Fibroblast of skin of right quadriceps (primary cell): ENCODE measurements at regions not wholly inside any gene's neighbourhood (a gene's known extent, or its start where the extent isn't known, plus 50 kb on each side); places are given as distances from the start of the nearest gene placed in this dataset.

Experiments
- DNase-seq: peaks from one replicate; pipeline ENCODE4 v3.0.0-alpha.2; 2013

DNA sequence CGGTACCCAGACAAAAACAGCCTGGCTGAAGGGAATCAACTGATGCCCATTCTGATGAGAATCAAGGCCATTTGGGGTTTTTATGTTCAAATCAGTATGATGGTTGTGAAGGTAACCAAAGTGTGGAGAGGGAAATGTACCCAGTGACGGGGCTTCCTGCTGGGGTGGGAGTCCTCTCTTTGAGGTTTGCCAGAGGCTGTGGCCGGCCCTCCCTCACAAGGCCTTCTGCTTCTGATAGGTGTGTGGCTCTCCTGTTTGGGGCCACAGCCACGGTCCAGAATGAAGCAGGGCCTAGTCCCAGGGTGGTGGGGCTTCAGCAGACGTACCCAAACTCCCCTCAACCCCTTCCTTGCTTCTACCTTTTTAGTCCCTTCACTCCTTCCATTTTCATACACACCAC is 86.7 kb upstream of the NAA20 start:
- no peak for DNase-seq

DNA sequence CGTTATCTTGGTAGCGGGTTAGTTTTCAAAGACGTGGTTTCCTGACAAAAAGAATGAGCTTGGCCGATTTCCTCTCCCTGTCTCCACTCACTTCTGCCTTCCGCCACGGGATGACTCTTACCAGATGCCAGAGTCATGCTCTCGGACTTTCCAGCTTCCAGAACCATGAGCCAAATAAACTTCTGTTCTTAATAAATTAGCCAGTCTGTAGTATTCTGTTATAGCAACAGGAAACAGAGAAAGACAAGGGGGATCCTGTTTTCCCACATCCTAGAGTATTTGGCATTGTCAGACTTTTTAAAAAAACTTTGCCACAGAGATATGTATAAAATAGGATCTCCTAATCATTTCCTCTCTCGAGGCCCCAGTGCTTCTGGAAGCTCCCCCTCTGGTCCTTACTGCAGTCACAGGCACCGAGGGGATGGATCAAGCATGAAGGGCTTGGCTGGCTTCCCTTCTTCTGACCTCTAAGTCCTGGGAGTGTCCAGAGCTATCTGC is 84.9 kb upstream of the NAA20 start:
- DNase-seq: peak; percentile 87

DNA sequence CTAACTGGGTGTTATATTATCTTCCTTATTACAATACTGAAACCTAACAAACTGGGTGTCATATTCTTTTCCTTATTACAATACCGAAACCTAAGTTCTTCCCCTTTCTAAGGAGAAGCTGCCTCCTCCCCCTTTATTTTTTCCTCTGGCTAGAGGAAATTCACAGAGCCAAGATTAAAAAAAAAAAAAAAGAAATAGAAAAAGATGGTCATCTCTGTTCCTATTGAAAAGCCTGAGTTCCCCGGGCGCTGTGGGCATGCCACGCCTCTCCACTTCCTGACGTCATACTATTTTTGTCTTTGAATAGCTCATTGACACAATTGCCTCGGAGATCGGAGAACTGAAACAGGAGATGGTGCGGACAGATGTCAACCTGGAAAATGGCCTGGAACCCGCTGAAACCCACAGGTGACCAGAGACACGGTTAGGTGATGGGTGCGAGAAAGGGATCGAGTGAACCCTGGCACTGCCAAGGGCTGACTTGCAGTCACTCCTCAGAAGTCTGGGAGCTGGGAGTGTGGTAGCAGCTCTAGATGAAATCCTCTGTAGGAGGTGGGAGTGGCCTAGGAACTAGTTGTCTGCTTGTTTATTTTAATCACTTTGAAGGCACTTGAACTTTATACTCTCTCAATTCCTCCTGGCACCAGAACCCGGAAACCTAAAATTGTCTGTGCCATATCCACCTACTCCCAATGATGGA is 82.2 kb upstream of the NAA20 start:
- DNase-seq: no peak

DNA sequence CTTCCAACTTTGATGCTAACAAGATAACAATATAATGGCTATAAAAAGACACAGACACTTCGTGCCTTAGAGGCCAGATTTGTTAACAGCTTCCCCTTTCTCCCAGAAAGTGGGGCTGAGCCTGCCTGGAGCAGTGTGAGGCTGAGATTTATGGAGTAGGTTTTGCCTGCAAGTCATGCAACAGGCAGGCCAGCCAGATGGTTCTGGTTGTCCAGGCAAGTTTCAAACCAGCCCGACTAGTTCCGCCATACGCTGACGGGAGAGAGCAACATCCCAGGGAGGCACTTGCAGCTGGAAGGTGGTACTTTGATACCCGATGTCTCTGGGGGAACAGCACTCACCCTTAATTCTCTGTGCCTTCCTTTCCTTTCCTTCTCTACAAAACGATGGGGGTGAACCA is 81.3 kb upstream of the NAA20 start:
- peak; percentile 28 for DNase-seq

DNA sequence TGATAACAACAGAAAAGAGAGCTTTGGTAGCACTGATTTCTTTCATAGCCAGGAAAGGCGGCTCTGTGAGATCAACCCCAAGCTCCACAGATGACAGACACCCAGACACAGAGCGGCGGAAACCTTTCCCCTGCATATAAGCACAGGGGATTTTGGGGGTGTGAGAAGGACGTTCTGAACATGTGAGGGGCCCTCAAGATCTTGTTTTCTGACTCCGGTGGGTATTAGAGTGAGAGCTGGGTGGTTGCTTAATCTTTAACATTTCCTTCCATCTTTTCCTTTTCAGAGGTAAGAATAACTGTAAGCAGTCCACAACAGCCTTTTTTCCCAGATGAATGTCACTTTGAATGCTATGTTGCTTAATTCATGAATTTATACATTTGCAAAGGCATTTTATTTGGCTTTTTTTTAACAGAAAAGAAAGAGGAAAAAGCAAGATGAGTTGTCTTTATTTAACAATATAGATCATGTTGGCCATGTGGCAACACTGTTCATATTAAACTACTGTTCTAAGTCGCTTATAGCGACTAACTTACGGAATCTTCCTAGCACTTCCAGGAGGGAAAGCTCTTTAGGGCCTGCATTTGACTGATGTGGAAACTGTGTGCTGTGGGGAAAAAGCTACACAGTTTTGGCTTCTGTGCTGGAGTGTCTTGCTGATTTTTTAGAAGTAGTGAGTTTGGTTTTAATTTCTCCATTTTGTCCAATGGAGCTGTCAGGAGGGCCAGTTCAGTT is 80.5 kb upstream of the NAA20 start:
- no peak for DNase-seq

DNA sequence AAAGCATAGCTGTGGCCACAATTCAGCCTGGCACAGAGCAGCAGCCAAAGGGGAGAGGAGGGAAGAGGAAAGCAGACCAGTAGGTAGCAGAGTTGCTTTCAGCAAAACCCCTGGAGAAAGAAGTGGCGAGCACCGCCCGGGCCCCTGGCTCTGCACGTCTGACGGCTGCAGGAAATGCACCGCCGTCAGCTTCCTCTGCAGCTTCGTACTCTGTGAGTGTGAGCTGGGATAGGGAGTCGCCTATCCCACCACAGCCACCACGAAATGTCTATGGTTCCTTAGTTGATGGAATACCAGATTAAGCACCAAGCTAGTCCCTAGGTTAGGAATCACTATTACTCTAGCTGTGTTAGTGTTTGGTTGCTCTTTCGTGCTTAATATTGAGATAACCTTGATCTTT is 79.9 kb upstream of the NAA20 start:
- no peak for DNase-seq

DNA sequence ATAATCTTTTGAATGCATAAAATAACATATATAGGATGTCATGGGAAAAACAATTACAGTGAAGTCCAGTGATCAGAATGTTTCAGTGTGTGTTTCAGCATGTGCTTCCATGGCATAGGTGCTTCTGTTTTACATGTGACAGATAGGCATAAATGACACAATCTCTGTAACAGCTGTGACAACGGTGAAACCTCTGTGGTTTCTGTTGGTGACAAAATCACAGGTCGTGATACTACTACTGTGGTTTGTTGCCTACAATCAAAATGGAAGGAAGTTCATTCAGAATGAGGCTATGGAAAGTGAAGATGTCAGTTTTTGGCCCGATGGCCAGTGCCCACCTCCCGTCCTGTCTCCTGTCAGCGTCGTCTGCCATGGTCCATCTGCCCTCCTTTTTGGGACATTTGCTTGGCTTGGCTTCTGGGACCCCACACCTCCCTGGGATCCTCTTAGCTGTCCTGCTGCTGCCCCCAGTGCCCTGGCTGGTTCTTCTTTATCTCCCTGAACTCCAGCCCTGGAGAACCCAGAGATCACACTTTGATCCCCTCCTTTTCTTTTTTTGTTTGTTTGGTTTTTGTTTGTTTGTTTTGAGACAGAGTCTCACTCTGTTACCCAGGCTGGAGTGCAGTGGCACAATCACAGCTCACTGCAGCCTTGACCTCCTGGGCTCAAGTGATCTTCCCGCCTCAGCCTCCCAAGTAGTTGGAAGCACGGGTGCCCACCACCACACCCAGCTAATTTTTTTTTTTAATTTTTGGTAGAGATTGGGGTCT is 79.3 kb upstream of the NAA20 start:
- DNase-seq: no peak

DNA sequence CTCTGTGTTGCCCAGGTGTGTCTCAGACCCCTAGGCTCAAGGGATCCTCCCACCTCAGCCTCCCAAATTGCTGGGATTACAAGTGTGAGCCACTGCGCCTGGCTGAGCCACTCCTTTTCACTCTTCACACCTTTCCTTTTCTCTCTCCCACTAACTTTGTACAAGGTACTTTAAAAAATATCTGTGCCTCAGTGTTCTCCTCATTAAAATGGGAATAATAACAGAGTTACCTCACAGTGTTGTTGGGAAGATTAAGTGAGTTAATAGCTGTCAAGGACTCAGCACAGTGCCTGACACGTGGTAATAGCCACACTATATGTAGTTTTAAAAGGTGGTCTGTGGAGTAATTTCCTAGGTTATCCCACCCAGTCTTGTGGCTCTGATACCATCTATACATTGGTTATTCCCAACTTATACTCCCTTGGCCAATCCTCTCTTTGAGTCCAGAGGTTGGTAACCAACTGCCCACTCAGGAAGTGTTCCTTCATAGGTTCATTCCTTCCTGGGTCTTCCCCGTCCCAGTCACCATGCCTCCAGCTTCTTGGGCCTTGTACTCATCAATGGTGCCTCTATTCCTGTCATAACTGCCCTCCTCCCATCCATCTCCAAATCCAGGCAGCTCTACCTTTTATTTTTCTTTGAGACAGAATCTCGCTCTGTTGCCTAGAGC is 78.6 kb upstream of the NAA20 start:
- no peak for DNase-seq

DNA sequence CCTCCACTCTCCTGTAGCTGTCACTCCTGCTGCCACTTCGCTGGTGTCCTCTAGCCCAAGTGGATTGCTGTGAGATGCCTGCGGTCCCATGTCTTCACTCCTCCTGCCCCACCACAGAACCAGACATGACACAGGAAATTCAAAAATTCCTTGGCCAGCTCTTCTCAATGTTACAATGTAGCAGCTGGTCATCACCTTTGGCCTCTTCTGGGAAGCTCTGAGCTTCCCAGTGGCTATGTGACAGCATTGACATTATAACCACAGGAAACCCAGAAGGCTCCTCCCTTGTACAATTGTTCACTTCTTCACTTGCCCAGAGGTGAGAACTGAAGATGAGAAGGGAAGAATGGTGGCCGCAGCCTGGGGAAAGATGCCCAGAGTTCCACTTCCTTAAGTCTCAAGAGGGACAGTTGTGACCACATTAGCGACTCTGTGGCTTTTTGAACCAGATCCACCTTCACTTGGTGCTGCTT is 76.1 kb upstream of the NAA20 start:
- DNase-seq: no peak

DNA sequence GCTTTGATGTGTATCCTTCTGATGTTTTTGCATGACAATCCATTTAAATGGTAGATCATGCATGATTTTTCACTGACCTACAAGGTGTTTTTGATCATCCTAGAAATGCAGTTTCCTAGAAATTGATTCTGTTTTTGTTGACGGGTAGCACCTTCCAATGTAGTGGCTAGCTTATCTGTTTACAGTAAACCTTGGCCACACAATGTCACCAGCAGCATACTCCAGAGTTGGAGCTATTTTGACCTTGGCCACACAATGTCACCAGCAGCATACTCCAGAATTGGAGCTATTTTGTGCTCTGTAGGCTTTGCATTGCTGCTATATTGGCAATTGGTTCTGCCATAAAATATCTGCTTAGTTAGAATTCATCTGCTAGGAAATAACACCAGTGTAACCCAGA is 74.6 kb upstream of the NAA20 start:
- no peak for DNase-seq

DNA sequence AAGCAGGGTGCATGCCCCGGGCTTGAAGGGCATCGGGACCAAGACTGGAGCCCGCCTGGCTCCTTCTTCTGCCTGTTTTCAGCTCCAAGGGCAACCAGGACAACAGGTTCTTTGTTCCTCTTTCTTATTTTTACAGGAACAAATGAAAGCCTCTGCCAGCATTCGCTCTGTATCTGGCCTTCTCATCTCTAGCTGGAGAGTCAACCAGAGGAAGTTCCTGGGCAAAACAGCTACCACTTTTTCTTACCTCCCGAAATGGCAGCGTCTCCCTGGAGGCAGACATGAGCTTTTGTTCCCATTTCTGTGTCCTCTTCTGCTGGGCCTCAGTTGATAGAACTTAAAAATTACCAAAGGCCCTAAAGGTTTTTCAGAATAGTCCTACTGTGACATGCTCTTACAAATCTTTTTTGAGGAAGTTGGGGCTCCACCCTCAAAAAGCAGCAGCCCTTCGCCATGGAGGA is 74.1 kb upstream of the NAA20 start:
- DNase-seq: no peak

DNA sequence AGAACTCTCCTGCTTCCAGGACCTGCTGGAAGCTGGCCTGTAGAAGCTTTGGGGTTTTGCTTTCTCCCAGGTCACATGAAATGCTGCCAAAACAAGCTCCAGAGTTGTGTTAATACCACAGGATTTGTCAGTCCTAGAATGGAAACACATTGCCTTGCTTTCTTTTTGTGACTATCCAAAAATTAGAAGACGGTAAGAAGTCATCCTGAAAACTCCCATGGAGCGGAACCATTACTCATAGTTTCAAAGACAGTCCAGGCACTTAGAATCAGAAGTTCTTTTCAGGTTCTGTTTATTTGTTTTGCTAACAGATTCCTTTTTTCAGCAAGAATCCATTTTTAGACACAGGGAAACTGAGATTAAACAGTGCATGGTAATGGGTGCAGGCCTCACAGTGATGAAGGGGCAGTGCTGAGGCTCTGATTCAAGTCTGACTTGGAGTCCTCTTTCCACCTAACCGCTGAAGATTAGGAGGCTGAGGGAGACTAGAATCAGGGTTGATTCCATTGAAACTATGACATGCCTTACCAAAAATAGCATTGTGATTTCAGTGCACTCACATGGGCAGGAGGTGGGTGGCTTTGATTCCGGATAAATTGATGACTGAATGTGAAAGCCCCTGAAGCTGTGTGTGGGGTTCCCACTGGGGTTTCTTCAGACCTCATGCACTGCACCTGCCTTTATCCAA is 72.2 kb upstream of the NAA20 start:
- peak; percentile 18 for DNase-seq

DNA sequence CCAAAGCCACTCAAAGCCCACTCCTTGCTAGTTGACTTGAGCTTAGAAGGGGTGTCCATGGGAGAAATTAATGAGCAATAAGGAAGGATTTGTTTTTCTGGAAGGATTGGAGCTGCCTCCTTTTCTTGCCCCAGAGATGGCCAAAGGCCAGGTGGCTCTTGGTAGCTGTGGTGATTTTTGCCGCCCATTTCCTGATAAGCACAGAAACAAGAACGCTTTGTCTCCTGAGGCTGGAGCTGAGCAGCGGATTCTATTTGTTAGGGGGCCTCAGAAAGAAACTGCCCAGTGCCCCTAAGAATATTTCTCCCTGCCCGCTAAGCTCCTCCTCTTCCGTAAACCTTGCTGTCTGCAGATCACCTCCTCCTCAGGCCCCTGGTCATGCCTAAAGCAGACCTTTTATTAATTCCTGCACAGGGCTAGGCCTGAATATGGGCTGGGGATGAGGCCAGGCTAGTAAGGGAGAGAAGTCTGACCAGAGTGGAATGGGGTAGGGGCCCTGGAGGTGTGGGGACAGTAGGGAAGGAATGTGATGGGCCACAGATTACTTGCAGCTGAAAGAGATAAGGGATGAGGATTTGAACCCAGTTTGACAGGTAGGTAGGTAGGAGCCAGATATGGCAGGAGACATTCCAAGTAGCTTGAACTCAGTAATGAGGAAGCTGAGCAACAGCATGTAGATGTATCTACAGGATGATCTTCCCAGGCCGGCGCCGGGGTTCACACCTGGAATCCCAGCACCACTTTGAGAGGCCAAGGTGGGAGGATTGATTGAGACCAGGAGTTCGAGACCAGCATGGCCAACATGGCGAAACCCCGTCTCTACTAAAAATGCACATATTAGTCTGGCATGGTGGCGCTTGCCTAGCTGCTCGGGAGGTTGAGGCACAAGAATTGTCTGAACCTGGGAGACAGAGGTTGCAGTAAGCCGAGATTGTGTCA is 71.2 kb upstream of the NAA20 start:
- no peak for DNase-seq

DNA sequence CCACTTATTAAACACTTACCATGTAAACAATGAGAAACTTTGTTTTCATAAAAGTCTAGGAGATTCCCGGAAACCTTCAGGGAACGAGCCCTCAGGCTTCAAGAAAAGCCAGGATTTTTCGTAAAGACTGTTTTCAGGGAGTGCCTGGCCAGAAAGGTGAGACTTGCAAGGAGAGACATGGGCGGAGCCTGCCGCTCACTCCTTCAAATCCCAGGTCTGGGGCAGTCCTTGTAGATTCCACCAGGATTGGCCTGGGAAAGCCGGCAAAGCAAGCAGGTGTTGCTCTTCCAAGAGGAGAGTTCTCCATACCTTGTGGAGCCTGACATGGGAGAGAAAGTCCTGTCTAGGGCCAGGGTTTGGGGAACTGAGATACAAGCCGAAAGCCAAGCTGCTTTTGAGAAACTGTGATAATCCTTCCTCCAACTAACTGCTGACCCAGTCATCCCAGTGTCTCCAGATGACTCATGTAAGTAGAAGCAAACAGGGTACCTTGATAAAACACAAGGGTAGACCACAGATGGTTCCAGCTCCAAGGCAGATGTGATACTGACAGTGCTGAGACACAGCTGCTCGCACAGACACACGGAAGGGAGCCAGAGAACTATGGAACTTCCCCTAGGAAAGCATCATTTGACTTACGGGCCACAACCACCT is 69.4 kb upstream of the NAA20 start:
- DNase-seq: peak; percentile 75

DNA sequence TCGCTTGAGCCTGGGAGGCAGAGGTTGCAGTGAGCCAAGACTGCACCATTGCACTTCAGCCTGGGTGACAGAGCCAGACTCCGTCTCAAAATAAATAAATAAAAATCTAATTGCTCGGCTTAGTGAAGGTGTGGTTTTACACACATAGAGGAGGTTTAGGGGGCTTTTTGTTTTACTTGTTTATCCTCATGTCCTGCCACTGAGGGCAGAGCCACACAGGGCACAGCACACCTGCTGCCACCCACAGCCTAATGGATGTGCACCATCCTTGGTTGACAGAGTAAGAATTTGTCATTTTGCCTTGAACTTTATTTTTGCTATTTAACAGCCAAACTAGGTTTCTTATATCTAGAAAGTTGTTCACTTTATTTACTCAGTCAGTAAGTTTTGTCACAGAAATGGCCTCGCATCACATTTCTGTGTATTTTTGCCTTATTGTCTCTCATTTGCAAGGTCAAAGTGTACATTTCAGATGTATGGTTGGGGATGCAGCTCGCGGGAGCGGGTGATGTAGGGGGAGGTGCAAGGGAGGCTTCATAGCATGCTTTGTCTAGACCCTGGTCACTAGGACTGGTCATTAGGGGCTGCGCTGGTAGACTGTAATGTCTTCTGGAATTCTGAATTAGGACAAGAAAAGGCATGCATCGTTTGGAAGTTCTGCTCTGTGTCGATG is 67.8 kb upstream of the NAA20 start:
- DNase-seq: no peak

DNA sequence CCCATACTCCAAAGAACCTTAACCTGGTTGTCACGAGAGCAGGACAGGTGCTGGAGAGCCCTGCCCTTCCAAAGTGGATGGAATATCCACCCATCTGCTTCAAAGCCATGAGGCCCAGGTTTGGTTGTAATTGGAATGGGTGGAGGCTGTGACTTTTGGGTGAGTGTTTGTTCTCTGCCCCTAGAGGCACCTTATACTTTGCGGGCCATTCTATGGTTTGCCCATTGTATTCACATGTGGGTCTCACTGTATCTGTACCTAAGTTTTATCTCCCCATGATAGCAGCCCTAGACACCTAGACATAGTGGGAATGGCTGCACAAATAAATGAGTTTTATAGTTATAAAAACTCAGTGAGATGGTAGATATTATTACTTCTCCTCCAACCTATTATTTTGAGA is 67.1 kb upstream of the NAA20 start:
- DNase-seq: no peak

DNA sequence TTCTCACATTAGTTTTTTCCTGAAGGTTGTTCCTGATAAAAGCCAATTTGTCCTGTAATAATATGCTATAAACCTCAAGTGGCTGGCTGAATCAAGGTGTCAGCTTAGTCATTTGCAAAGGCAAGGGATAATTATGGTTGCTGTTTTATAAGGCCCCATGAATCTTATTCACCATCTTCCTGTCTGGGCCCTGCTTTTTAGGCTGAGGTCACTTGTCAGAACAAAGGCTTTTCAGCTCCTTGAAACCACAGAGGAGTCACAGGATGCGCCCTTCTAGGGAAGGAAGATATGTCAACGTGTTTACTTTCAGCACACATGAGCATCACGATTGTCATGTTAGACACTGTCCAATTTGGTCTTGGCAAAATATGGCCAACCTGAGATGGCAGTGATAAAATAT is 64.8 kb upstream of the NAA20 start:
- DNase-seq: no peak

DNA sequence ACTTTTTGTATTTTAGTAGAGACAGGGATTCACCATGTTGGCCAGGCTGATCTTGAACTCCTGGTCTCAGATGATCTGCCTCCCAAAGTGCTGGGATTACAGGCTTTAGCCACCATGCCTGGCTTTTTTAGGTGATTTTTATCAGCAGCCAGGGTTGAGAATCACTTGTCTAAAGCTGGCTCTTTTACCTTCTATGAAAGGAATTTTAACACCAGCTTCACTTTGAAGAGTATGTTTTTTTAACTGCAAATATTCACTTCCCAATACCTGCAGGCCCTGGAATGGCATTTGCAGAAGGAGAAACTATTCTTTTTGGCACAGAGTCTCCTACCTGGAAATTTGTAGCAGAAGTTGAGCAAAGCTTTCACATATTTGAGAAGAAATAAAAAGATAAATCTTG is 63.6 kb upstream of the NAA20 start:
- DNase-seq: no peak

DNA sequence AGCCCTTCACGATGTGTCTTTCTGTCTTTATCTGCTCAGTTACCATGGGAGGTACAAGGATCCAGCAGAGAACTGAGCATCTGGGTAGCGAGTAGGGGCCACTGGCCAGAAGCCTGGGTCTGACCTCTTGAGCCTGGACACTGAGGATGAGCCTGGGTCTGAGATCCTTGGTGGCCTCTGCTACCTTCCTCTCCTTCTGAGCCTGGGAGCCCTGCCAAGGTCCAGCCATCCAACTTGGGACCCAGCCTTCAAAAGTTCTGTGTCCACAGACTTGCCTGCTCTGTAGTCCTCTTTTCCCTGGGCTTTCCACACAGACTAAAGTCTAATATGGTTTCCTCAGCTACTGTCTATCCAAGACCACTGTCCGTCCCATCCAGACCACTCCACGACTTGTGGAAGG is 60.2 kb upstream of the NAA20 start:
- DNase-seq: no peak

DNA sequence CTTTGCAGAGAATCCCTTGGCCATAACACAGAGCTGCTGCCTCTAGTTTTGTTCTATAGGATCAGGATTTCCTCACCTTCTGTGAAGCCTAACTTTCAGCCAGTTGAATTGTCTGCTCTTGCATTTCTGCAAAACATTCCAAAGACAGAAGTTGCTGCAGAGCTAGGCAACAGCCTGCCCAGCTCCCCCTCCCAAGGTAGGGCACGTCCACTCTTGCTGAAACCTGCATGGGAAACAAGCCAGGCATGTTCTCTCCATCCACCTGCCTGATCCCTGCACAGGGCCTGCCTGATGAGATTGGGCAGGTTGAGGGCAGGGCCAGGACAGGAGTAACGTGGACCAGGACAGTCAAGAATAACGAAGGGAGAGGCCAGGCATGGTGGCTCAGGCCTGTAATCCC is 58.9 kb upstream of the NAA20 start:
- DNase-seq: no peak
